Transverse colon (tissue), 4 donors: ENCODE measurements at regions not wholly inside any gene's neighbourhood (a gene's known extent, or its start where the extent isn't known, plus 50 kb on each side); places are given as distances from the start of the nearest gene placed in this dataset.

Source experiments
- DNase-seq: peaks from one replicate; pipeline ENCODE4 v3.0.0-alpha.2; 2019
- H3K27ac ChIP-seq, 4 donors: fragments of 200-600 bp; sonication (generic); 2 replicates each; pipeline ENCODE4 v1.5.1; 2016 to 2018; ENCODE audit warnings: inconsistent platforms in 4 of 4
- H3K27me3 ChIP-seq: fragments of 200-600 bp; sonication (generic); 2 replicates; pipeline ENCODE4 v1.5.1; 2017; ENCODE audit warnings: inconsistent platforms
- H3K36me3 ChIP-seq, 4 donors: fragments of 200-600 bp; sonication (generic); 2 replicates each; pipeline ENCODE4 v1.5.1; 2017 to 2019; ENCODE audit warnings: inconsistent platforms in 4 of 4
- H3K4me1 ChIP-seq, 4 donors: fragments of 200-600 bp; sonication (generic); 2 replicates each; pipeline ENCODE4 v1.5.1; 2017 to 2020; ENCODE audit warnings: inconsistent platforms in 4 of 4
- H3K4me3 ChIP-seq, 4 donors: fragments of 200-600 bp; sonication (generic); 1 replicate in 1 of 4; 2 replicates in 3 of 4; pipeline versions ENCODE4 v1.5.1 to v1.6.1; 2017 to 2019; ENCODE audit warnings: inconsistent platforms in 4 of 4
- H3K9me3 ChIP-seq, 2 donors: fragments of 200-600 bp; sonication (generic); 2 replicates each; pipeline ENCODE4 v1.5.1; 2017 to 2019; ENCODE audit warnings: inconsistent platforms in 2 of 2
- EP300 ChIP-seq: sonication (generic); formaldehyde crosslinking; IDR thresholded peaks from one replicate; pipeline ENCODE4 v1.6.1; 2017; ENCODE audit warnings: antibody characterized with exemption, low read depth
- POLR2A ChIP-seq: fragments of 450-650 bp; IDR thresholded peaks from one replicate; pipeline ENCODE4 v1.6.1; 2016; ENCODE audit warnings: antibody characterized with exemption, mild to moderate bottlenecking, moderate library complexity
- POLR2AphosphoS5 ChIP-seq, 3 donors: sonication (generic); formaldehyde crosslinking; IDR thresholded peaks; one replicate each; pipeline ENCODE4 v1.6.1; 2016; ENCODE audit warnings: antibody characterized with exemption in 3 of 3
- WGBS, 2 donors: methylation state at CpG; one replicate each; pipeline ENCODE4 v1.1.5; 2018; ENCODE audit warnings: low coverage in 1 of 2; 5-methylcytosine and 5-hydroxymethylcytosine counted together
- in situ Hi-C, 4 donors: fragments of 200-750 bp; cut with MboI; loops; one replicate each; pipeline versions ENCODE4 v1.15.0 to v1.15.1; 2017; ENCODE audit warnings: low sequenced_read_pairs in 3 of 4, low pct_ligation_motif_present in 1 of 4, low pct_unique_long_range_greater_than_20kb in 1 of 4
- intact Hi-C: fragments of 100-400 bp; cut with DNase I; formaldehyde crosslinking; loops from one replicate; pipeline ENCODE4 v1.15.1; 2023; ENCODE audit warnings: low total_unique reads
- TF ChIP-seq, protein P1 (sequence below), 5 experiments: fragments of 200-600 bp in 3 of 5; fragments of 450-650 bp in 2 of 5; sonication (generic) in 3 of 5; IDR thresholded peaks; 1 replicate in 2 of 5; 2 replicates in 3 of 5; pipeline ENCODE4 v1.5.1; 2016 to 2017; ENCODE audit warnings: antibody characterized with exemption in 5 of 5, inconsistent platforms in 3 of 5, mild to moderate bottlenecking in 2 of 5, moderate library complexity in 1 of 5

DNA sequence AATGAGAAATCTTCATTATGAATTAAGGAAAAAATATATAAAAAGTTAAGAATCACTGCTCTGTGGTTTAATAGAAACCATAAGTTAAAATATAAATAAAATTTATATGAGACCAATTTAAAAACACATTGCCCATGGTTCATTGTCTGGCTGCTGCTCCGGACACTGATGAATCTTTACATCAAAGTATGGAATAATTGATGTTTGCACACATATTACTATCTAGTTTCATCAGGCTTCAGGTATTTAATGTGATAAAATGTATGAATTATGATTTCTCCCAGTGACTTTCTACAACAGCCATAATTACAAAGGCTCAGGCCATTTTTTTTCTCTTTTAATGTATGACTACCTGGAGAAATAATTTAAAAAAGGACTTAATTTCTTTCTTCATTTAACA, 599.1 kb upstream of the PRMT6 start:
- Histone ChIP-seq H3K4me3 (no peak overlapping the region), H3K27me3 (no peaks in the 10 kb centered on the region), H3K4me1 (no peaks in the 10 kb centered on the region), H3K36me3 (no peaks in the 10 kb centered on the region), H3K9me3 (no peaks in the 10 kb centered on the region), H3K27ac (no peak overlapping the region)
- no peak for TF ChIP-seq EP300
- TF ChIP-seq POLR2AphosphoS5 (IDR thresholded peaks at IDR 0.05), result no peak
- TF ChIP-seq, protein P1, sequence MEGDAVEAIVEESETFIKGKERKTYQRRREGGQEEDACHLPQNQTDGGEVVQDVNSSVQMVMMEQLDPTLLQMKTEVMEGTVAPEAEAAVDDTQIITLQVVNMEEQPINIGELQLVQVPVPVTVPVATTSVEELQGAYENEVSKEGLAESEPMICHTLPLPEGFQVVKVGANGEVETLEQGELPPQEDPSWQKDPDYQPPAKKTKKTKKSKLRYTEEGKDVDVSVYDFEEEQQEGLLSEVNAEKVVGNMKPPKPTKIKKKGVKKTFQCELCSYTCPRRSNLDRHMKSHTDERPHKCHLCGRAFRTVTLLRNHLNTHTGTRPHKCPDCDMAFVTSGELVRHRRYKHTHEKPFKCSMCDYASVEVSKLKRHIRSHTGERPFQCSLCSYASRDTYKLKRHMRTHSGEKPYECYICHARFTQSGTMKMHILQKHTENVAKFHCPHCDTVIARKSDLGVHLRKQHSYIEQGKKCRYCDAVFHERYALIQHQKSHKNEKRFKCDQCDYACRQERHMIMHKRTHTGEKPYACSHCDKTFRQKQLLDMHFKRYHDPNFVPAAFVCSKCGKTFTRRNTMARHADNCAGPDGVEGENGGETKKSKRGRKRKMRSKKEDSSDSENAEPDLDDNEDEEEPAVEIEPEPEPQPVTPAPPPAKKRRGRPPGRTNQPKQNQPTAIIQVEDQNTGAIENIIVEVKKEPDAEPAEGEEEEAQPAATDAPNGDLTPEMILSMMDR (IDR thresholded peaks at IDR 0.05), result no peak
- TF ChIP-seq POLR2A, result no peak
- no peak for DNase-seq
- WGBS, 2 donors, result 85 to 93% methylated on average over 1 of the region's 1 CpG
- intact Hi-C loops, result no loop called here
- in situ Hi-C loops, result no loop called here

- in situ Hi-C loops, result no loop called here
- no peak for TF ChIP-seq POLR2A
- TF ChIP-seq, protein P1 (IDR thresholded peaks at IDR 0.05), result no peak
- TF ChIP-seq POLR2AphosphoS5 (IDR thresholded peaks at IDR 0.05), result no peak
- TF ChIP-seq EP300, result no peak
Measured at GRCh38 chr1:106458866-106459265, 597.6 kb upstream of the PRMT6 start.

GRCh38 chr1:106459418-106459817, 597.1 kb upstream of the PRMT6 start:
- H3K36me3 ChIP-seq, result no peaks in the 10 kb centered on the region
- TF ChIP-seq POLR2AphosphoS5 (IDR thresholded peaks at IDR 0.05), result no peak
- no peak for TF ChIP-seq EP300
- TF ChIP-seq, protein P1 (IDR thresholded peaks at IDR 0.05), result no peak
- TF ChIP-seq POLR2A, result no peak
- intact Hi-C loops (no loop called here), in situ Hi-C loops (no loop called here)
- DNase-seq, result no peak
- H3K27me3 ChIP-seq, result no peaks in the 10 kb centered on the region
- WGBS, 2 donors, result 78 to 86% methylated on average over 2 of the region's 2 CpGs
- H3K4me3 ChIP-seq, result no peak overlapping the region
- no peaks in the 10 kb centered on the region for H3K4me1 ChIP-seq
- H3K9me3 ChIP-seq, result no peaks in the 10 kb centered on the region
- H3K27ac ChIP-seq, result no peak overlapping the region

More at GRCh38 chr1:106458866-106459265, 597.6 kb upstream of the PRMT6 start:
- Histone ChIP-seq H3K27me3 (no peaks in the 10 kb centered on the region), H3K4me3 (no peak overlapping the region), H3K27ac (no peak overlapping the region), H3K4me1 (no peaks in the 10 kb centered on the region), H3K36me3 (no peaks in the 10 kb centered on the region), H3K9me3 (no peaks in the 10 kb centered on the region)
- WGBS, 2 donors, result 26 to 68% methylated on average over 4 of the region's 4 CpGs
- DNase-seq, result no peak
- intact Hi-C loops, result no loop called here

GRCh38 chr1:106465666-106466065, 590.8 kb upstream of the PRMT6 start:
- Histone ChIP-seq H3K36me3 (no peaks in the 10 kb centered on the region), H3K4me3 (no peak overlapping the region), H3K27me3 (no peaks in the 10 kb centered on the region), H3K9me3 (peaks cover 0 to 8% of the 10 kb centered on the region in 2 donors), H3K27ac (no peak overlapping the region), H3K4me1 (no peaks in the 10 kb centered on the region)
- WGBS, 2 donors, result 57 to 63% methylated on average over 2 of the region's 2 CpGs
- DNase-seq, result no peak
- in situ Hi-C loops (no loop called here), intact Hi-C loops (no loop called here)
- TF ChIP-seq POLR2A (no peak), EP300 (no peak), POLR2AphosphoS5 (IDR thresholded peaks at IDR 0.05) (no peak)
- TF ChIP-seq, protein P1 (IDR thresholded peaks at IDR 0.05), result no peak
